ENCODE measurements at regions not wholly inside any gene's neighbourhood (a gene's known extent, or its start where the extent isn't known, plus 50 kb on each side); places are given as distances from the start of the nearest gene placed in this dataset.

DNA sequence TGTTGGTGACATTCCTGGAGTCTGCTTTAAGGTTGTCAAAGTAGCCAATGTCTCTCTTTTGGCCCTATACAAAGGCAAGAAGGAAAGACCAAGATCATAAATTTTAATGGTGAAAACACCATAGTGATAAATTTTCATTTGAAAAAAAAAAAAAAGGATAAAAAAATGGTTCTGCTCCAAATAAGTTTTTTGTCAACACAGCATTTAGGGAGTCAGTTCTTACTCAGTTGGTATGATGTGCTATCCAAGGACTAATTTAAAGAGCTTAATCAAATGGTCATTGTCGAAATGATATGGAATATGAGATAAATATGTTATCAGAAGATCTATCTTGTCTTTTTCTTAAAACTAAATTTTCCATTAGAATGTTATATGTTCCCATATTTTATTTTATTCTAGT, 83.9 kb downstream of the PCDH18 start:
- Histone ChIP-seq H2AFZ (replicated peaks; ENCODE audit: low read length, poor library complexity) (no peak overlapping the region), H4K20me1 (ENCODE audit: insufficient read depth, low read length) (no peaks in the 10 kb centered on the region), H3K9me3 (ENCODE audit: control insufficient read depth, insufficient read depth, low read length) (peaks cover 2% of the 10 kb centered on the region; the same call in 1 of the 2 replicates), H3K4me3 (ENCODE audit: insufficient read depth, low read depth, low read length) (no peak overlapping the region), H2BK15ac (ENCODE audit: low read depth, low read length) (no peak overlapping the region), H3K36me3 (ENCODE audit: control insufficient read depth, insufficient read depth, low read length) (no peaks in the 10 kb centered on the region), H3K4me2 (ENCODE audit: low read depth, low read length) (no peak overlapping the region), H2BK120ac (ENCODE audit: low read depth, low read length) (no peak overlapping the region), H2AK5ac (ENCODE audit: low read depth, low read length) (no peak overlapping the region), H3K56ac (ENCODE audit: extremely low read depth, insufficient read depth, low read length) (no peak overlapping the region), H3K9ac (ENCODE audit: low read depth, low read length) (no peak overlapping the region), H3K9me1 (ENCODE audit: insufficient read depth, low read length) (no peaks in the 10 kb centered on the region), H3K4me1 (ENCODE audit: control insufficient read depth, insufficient read depth, low read length) (no peaks in the 10 kb centered on the region), H3K27ac (ENCODE audit: insufficient read depth, low read length) (no peak overlapping the region), H4K5ac (ENCODE audit: low read depth, low read length) (no peak overlapping the region), H4K8ac (ENCODE audit: low read depth in 2 of 2, low read length in 2 of 2) (no peak overlapping the region), H2BK5ac (ENCODE audit: low read depth, low read length, poor library complexity, severe bottlenecking) (no peak overlapping the region), H3K27me3 (ENCODE audit: control insufficient read depth, insufficient read depth, low read length) (no peaks in the 10 kb centered on the region), H3K18ac (ENCODE audit: low read depth, low read length) (no peak overlapping the region), H3K4ac (ENCODE audit: low read depth, low read length) (no peak overlapping the region), H3K14ac (replicated peaks; ENCODE audit: low read depth, low read length) (no peak overlapping the region), H2AK9ac (replicated peaks; ENCODE audit: low read depth, low read length, poor library complexity) (no peak overlapping the region), H4K91ac (ENCODE audit: insufficient read depth, low read depth, low read length) (no peak overlapping the region), H2BK20ac (ENCODE audit: low read depth, low read length) (no peak overlapping the region), H3K23ac (ENCODE audit: low read depth, low read length) (no peak overlapping the region), H3K79me1 (ENCODE audit: low read depth in 1 of 2, low read length in 2 of 2) (no peaks in the 10 kb centered on the region)
- TF ChIP-seq MAFK (IDR thresholded peaks at IDR 0.05; ENCODE audit: low read depth, low read length): peak; percentile 67
- TF ChIP-seq RCOR1 (IDR thresholded peaks at IDR 0.05; ENCODE audit: insufficient replicate concordance, low read length): no peak
- DNase-seq: no peak
- intact Hi-C loops (cut with micrococcal nuclease): no loop called here
- CTCF ChIA-PET: interaction anchor here (0.6 to 0.7 kb wide), 2 partner anchors 111 to 497 kb away, joined by 3 read pairs; no protein-coding TSS in a partner anchor
- BruUV-seq (replicated peaks): no TSS peak
- dilution Hi-C loops (cut with HindIII; ENCODE audit: low sequenced_read_pairs, unreplicated experiment): no loop called here
- WGBS, 2 experiments (ENCODE audit: extremely low coverage in 2 of 2, insufficient read length in 1 of 2): no CpG with 5 or more reads among the region's 1 CpG
- in situ Hi-C loops (cut with MboI; ENCODE audit: low sequenced_read_pairs): no loop called here
- POLR2A ChIA-PET (ENCODE audit: unreplicated experiment): no interaction called here
- no peak for ATAC-seq (ENCODE audit: low read depth)

Data from IMR-90 (cell line).